ENCODE measurements at regions not wholly inside any gene's neighbourhood (a gene's known extent, or its start where the extent isn't known, plus 50 kb on each side); places are given as distances from the start of the nearest gene placed in this dataset.
"Not testable (repeated sequence)": the region's sequence is repeated elsewhere in the genome, so short reads cannot be mapped to it uniquely, and the experiment has no call there.

- no peaks in the 10 kb centered on the region for H3K36me3 ChIP-seq
- intact Hi-C loops (cut with DNase I; ENCODE audit: low total_unique reads) = no loop called here
- DNase-seq = no peak
- no peak overlapping the region for H3K27ac ChIP-seq
- no peaks in the 10 kb centered on the region for H3K27me3 ChIP-seq
- H3K9me3 ChIP-seq = peaks cover 0 to 15% (median 3%) of the 10 kb centered on the region in 4 donors
- H3K4me3 ChIP-seq = no peak overlapping the region
- H3K4me1 ChIP-seq = no peaks in the 10 kb centered on the region
- TF ChIP-seq POLR2AphosphoS5 (IDR thresholded peaks at IDR 0.05) (no peak), POLR2A (IDR thresholded peaks at IDR 0.05) (no peak), CTCF (IDR thresholded peaks at IDR 0.05) (no peak), EP300 (IDR thresholded peaks at IDR 0.05) (no peak)
Observed at GRCh38 chr6:81878479-81878878, 126.0 kb upstream of the TENT5A start.

- Histone ChIP-seq H3K4me3 (no peak overlapping the region), H3K27ac (no peak overlapping the region), H3K9me3 (peaks cover 0 to 15% (median 5%) of the 10 kb centered on the region in 4 donors), H3K27me3 (no peaks in the 10 kb centered on the region), H3K36me3 (no peaks in the 10 kb centered on the region), H3K4me1 (no peaks in the 10 kb centered on the region)
- TF ChIP-seq CTCF (IDR thresholded peaks at IDR 0.05) (no peak), POLR2AphosphoS5 (IDR thresholded peaks at IDR 0.05) (no peak), POLR2A (IDR thresholded peaks at IDR 0.05) (no peak), EP300 (IDR thresholded peaks at IDR 0.05) (no peak)
- intact Hi-C loops (cut with DNase I; ENCODE audit: low total_unique reads) = no loop called here
- DNase-seq = no peak
- 62 to 73% (median 63%) methylated on average over 1 of the region's 1 CpG for WGBS, 5 donors
Observed at GRCh38 chr6:81876971-81877370, 124.5 kb upstream of the TENT5A start.

GRCh38 chr6:81875782-81876293, 123.4 kb upstream of the TENT5A start:
- no peak for DNase-seq
- 90 to 95% (median 90%) methylated on average over 3 of the region's 3 CpGs for WGBS, 5 donors
- Histone ChIP-seq H3K9me3 (peaks cover 0 to 15% (median 5%) of the 10 kb centered on the region in 4 donors), H3K36me3 (no peaks in the 10 kb centered on the region), H3K27ac (no peak overlapping the region), H3K4me3 (no peak overlapping the region), H3K27me3 (no peaks in the 10 kb centered on the region), H3K4me1 (no peaks in the 10 kb centered on the region)
- intact Hi-C loops (cut with DNase I; ENCODE audit: low total_unique reads) = no loop called here
- TF ChIP-seq POLR2A (IDR thresholded peaks at IDR 0.05) (no peak), CTCF (IDR thresholded peaks at IDR 0.05) (no peak), POLR2AphosphoS5 (IDR thresholded peaks at IDR 0.05) (no peak), EP300 (IDR thresholded peaks at IDR 0.05) (no peak)

- DNase-seq; H3K27ac ChIP-seq; H3K4me3 ChIP-seq; H3K27me3 ChIP-seq; intact Hi-C loops (cut with DNase I; ENCODE audit: low total_unique reads); H3K36me3 ChIP-seq: not testable (repeated sequence)
- 35 to 65% (median 64%) methylated on average over 5 to 11 of the region's 11 CpGs for WGBS, 5 donors
- H3K9me3 ChIP-seq = peaks cover 0 to 10% (median 5%) of the 10 kb centered on the region in 4 donors
- H3K4me1 ChIP-seq = peaks cover 0 to 15% (median 2%) of the 10 kb centered on the region in 4 donors
Observed at GRCh38 chr6:81869749-81870508, 117.4 kb upstream of the TENT5A start.

GRCh38 chr6:81865712-81866111, 113.2 kb upstream of the TENT5A start:
- TF ChIP-seq EP300 (IDR thresholded peaks at IDR 0.05) (no peak), POLR2AphosphoS5 (IDR thresholded peaks at IDR 0.05) (no peak), CTCF (IDR thresholded peaks at IDR 0.05) (no peak), POLR2A (IDR thresholded peaks at IDR 0.05) (no peak)
- DNase-seq = no peak
- WGBS, 5 donors = 43 to 69% (median 57%) methylated on average over 3 of the region's 3 CpGs

More at GRCh38 chr6:81865712-81866111, 113.2 kb upstream of the TENT5A start:
- no peaks in the 10 kb centered on the region for H3K27me3 ChIP-seq
- intact Hi-C loops (cut with DNase I; ENCODE audit: low total_unique reads) = no loop called here
- H3K4me3 ChIP-seq = no peak overlapping the region
- H3K4me1 ChIP-seq = peaks cover 0 to 24% (median 2%) of the 10 kb centered on the region in 4 donors
- no peaks in the 10 kb centered on the region for H3K36me3 ChIP-seq
- H3K9me3 ChIP-seq = no peaks in the 10 kb centered on the region
- H3K27ac ChIP-seq = no peak overlapping the region
